NCI-H1694 (cell line): ENCODE measurements at regions not wholly inside any gene's neighbourhood (a gene's known extent, or its start where the extent isn't known, plus 50 kb on each side); places are given as distances from the start of the nearest gene placed in this dataset.
"Not testable (repeated sequence)": the region's sequence is repeated elsewhere in the genome, so short reads cannot be mapped to it uniquely, and the experiment has no call there.

Experiments
- DNase-seq: peaks from one replicate; lab custom pipeline; 2025; lab: John Stamatoyannopoulos, UW

DNA sequence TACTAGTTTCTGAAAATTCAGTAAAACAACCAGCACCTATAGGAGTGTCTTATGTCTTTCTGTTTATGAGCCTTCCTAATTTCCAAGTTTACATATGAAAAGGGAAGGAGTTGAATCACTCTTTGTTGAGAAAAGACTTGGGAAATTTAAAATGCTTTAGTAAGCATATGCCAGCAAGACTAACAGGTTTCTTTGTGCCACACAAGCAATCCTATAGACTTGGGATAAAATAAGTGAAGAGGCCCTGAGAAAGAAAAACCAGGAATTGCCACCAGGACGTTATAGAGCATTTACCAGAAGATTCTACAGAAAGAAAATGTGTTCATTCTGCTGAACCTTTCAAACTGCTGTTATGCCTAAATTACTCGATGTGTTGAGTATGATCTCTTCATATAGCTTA is 1099.1 kb downstream of the EPHA3 start:
- DNase-seq: not testable (repeated sequence)

DNA sequence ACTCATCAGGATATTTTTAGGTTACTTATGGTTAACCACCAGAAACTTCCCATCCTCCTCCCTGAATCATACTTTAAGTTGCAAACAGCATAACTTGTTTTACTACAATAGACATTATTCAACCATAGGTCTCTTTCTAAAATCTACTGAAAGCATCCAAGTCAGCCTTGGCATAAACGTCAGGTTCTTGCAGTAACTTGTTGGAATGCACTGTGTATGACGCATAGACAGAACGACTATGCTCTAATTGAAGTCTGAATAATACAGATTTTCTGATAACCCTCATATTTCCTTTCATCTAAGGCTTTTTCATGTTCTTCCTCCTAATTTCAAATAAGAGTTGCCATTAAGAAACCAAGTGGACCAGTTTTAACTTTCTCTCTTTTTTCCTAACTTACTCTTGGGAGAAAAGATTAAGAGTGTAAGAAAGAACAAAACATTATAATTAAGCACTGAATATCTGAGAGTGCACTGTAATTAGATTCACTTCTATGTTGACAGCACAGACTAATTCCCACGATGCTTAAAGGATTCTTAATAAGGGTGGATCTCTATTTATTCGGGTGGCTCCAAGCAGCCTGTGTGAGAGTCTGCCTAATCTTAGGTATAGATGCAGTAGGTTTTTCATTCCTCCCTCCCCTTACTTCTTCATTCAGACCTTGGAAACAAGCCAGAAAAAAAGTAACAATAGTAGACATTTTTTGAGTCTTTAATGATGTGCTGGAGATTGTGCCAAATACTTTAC is 1100.1 kb downstream of the EPHA3 start:
- not testable (repeated sequence) for DNase-seq

DNA sequence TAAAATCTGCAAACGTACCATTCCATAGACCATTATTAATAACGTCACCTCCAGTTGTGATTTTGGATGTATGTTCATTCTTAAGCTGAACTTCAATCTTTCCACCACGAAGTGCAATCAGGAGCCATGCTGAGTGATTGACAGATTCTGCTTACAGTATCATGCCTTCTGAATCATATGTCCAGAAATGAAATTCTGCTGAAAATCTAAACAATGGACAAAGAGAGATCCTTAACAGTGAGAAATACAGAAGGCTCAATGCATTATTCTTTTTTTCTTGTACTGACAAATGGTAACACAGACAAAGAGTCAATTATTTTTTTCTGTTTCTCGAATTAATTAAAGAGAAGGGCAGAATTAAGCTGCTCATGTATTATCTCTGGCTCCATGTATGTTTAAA is 1114.5 kb downstream of the EPHA3 start:
- DNase-seq: no peak

DNA sequence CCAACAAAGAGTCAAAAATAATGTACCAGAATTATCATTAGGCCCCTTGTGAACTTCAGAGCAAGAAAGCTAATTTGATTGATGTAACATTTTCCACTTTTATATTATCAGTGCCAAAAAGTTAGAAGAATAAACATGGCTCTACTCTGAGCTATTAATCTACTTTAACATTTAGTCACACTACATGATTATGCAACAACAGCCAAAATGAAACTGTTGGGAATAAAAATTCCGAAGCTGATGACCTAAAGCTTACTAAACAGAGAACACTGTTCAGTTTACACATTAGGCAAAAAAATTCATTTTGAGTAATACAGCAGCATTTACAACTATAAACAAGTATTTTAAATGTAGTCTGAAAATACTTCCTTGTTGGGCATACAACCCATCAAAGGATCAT is 1134.1 kb downstream of the EPHA3 start:
- no peak for DNase-seq

DNA sequence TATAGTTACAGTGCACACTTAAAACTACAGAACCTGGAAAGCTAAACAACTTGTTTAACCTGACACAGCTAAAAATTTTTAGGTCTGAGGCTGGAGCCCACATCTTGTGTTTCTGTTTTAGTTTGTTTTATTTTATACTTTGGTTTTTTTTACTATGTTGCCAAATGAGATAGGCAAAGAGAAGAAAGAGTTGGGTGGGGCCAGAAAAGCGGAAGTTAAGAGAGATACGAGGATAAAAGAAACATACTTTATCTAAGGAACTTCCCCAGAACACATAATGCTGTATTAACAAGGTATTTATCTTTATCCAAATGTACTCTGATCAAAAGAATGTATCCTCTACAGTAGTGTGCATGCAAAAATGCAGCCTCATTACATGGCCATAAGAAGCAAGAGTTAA is 1145.7 kb downstream of the EPHA3 start:
- no peak for DNase-seq

DNA sequence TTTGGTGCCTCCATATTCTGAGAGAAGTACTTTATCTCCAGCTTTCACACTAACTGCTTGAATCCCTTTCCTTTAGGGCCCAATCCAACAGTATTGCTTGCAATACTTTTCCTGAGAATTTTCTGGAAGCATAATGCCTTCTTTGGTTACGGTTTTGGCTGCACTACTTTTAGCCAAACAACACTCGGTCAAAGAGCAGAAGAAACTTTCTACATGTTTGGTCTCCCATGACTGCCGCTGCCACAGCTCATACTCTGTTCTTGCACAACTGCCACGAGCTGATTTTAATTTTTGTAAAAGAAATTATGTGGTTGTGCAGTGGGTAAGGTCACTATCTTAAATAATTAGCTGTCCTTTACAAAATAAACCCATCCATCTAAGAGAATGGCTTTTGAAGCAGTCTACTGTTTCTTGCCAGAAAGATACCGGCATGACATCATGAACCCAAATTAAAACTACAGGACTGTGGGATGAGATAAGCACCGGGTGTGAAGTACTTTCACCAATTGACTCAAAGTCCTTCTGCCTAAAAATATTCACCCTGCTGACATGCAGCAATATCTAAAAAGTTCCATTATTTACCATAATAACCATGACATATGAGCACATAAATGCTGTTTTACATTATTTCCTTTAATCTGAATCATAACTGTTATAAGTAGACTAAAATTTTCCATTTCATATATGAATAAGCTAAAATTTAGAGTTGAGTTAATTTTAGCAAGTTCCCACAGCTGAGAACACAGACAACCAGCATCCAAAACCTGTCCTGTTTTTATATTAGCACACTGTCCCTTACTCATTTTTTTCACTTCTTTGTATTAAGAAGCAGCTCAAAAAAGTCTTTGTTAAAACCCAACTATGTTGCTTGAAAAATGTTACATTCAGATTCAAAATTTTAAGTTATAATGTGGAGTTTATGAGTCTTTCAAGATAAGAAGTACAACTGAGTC is 1154.3 kb downstream of the EPHA3 start:
- no peak for DNase-seq
